K562 (cell line): ENCODE measurements at regions not wholly inside any gene's neighbourhood (a gene's known extent, or its start where the extent isn't known, plus 50 kb on each side); places are given as distances from the start of the nearest gene placed in this dataset.

Source experiments
- ATAC-seq: fragments of 200-7000 bp; cut with Tn5 transposase; 3 replicates; pipeline ENCODE4 v1.9.1; 2020; ENCODE audit warnings: moderate library complexity
- BruUV-seq: library from RNA; stranded (reverse); fragments of 400-500 nt; replicated peaks from 2 replicates; lab custom pipeline; 2021; lab: Mats Ljungman, UMichigan
- CTCF ChIA-PET: fragments of 300-600 bp; formaldehyde crosslinking; extraction: SDS; loops from one replicate; lab custom pipeline; 2021; ENCODE audit warnings: low intra/inter-chr PET ratio; lab: Yijun Ruan, JAX
- POLR2A ChIA-PET: fragments of 300-600, 350-650 bp; sonication (Branson Sonifier 250); formaldehyde crosslinking; extraction: SDS; loops from one replicate; lab custom pipeline; 2021; ENCODE audit warnings: antibody characterized with exemption, inconsistent platforms; lab: Yijun Ruan, JAX
- DNase-seq, 4 experiments: peaks; one replicate each; pipeline versions ENCODE4 v3.0.0 to v3.0.0-alpha.2; 2011 to 2018; ENCODE audit warnings: low spot score in 3 of 4, mixed read lengths in 3 of 4; ENCODE audit errors: extremely low read depth in 1 of 4
- FAIRE-seq: peaks from 2 replicates; lab custom pipeline; 2011; peaks lifted over from hg19 to GRCh38; lab: Jason Lieb, UNC
- H2AFZ ChIP-seq: 2 replicates; pipeline ENCODE4 v1.6.0; 2011; ENCODE audit warnings: low read depth, low read length, control low read depth, inconsistent platforms
- H3K27ac ChIP-seq: fragments of 200-600 bp; 3 replicates; pipeline ENCODE4 v1.8.0; 2011; ENCODE audit warnings: low read depth, mild to moderate bottlenecking, control low read depth, inconsistent platforms, low read length, moderate library complexity, mixed read lengths; ENCODE audit errors: extremely low read depth
- H3K27me3 ChIP-seq, 2 experiments: fragments of 300-600 bp in 1 of 2; 2 replicates in 1 of 2; 3 replicates in 1 of 2; pipeline versions ENCODE4 v1.6.0 to v1.8.0; 2011; ENCODE audit warnings: inconsistent platforms in 2 of 2, low read length in 2 of 2, mild to moderate bottlenecking in 1 of 2, mixed read lengths in 1 of 2, moderate library complexity in 1 of 2; ENCODE audit not compliant: control insufficient read depth in 2 of 2, insufficient read depth in 2 of 2
- H3K36me3 ChIP-seq: fragments of 300-600 bp; 3 replicates; pipeline ENCODE4 v1.8.0; 2011; ENCODE audit warnings: mild to moderate bottlenecking, low read length, inconsistent platforms; ENCODE audit not compliant: control insufficient read depth, insufficient read depth
- H3K4me1 ChIP-seq, 2 experiments: fragments of 200-600 bp in 1 of 2; replicated peaks in 1 of 2; 2 replicates in 1 of 2; 3 replicates in 1 of 2; pipeline versions ENCODE4 v1.5.1 to v1.8.0; 2011; ENCODE audit warnings: inconsistent platforms in 2 of 2, low read length in 2 of 2, mild to moderate bottlenecking in 1 of 2, mixed read lengths in 1 of 2, moderate library complexity in 1 of 2; ENCODE audit not compliant: control insufficient read depth in 2 of 2, insufficient read depth in 2 of 2
- H3K4me2 ChIP-seq: 2 replicates; pipeline ENCODE4 v1.6.1; 2011; ENCODE audit warnings: low read length, control low read depth, inconsistent platforms, mixed read lengths; ENCODE audit not compliant: insufficient read depth
- H3K4me3 ChIP-seq: fragments of 200-600 bp; sonication (generic), shearing (Covaris generic); 2 replicates; pipeline ENCODE4 v1.5.1; 2016; ENCODE audit warnings: control low read depth, inconsistent platforms
- H3K79me2 ChIP-seq: fragments of 200-600 bp; 3 replicates; pipeline ENCODE4 v1.8.0; 2011; ENCODE audit warnings: low read length, inconsistent platforms; ENCODE audit not compliant: control insufficient read depth, insufficient read depth
- H3K9ac ChIP-seq, 2 experiments: 2 replicates each; pipeline versions ENCODE4 v1.6.0 to v1.6.1; 2011; ENCODE audit warnings: low read depth in 2 of 2, low read length in 2 of 2, control low read depth in 1 of 2, inconsistent platforms in 1 of 2, mild to moderate bottlenecking in 1 of 2, mixed read lengths in 1 of 2; ENCODE audit not compliant: insufficient read depth in 1 of 2
- H3K9me1 ChIP-seq: one replicate; pipeline ENCODE4 v1.6.0; 2011; ENCODE audit warnings: inconsistent platforms, mild to moderate bottlenecking, low read length, moderate library complexity; ENCODE audit not compliant: control insufficient read depth, insufficient read depth
- H3K9me3 ChIP-seq: replicated peaks from 2 replicates; pipeline ENCODE4 v1.5.1; 2011; ENCODE audit warnings: low read depth, low read length, inconsistent platforms; ENCODE audit not compliant: control insufficient read depth, insufficient read depth
- H4K20me1 ChIP-seq: replicated peaks from 2 replicates; pipeline ENCODE4 v1.6.1; 2011; ENCODE audit warnings: low read length, inconsistent platforms, mixed read lengths; ENCODE audit not compliant: control insufficient read depth, insufficient read depth
- CEBPB ChIP-seq: fragments of 450-650 bp; IDR thresholded peaks from 2 replicates; pipeline ENCODE4 v1.6.1; 2016; ENCODE audit warnings: missing genetic modification characterization, missing compliant biosample characterization
- CTBP1 ChIP-seq: fragments of 450-650 bp; IDR thresholded peaks from 2 replicates; pipeline ENCODE4 v1.6.1; 2016; ENCODE audit warnings: borderline replicate concordance
- DACH1 ChIP-seq: fragments of 450-650 bp; IDR thresholded peaks from 2 replicates; pipeline ENCODE4 v1.6.1; 2018; ENCODE audit not compliant: partially characterized antibody
- DIDO1 ChIP-seq: fragments of 450-650 bp; IDR thresholded peaks from 2 replicates; pipeline ENCODE4 v1.6.1; 2016; ENCODE audit warnings: low read depth, missing biosample characterization, missing genetic modification characterization
- FOS ChIP-seq: IDR thresholded peaks from 3 replicates; pipeline ENCODE4 v1.6.1; 2011; ENCODE audit not compliant: insufficient read length; ENCODE audit errors: extremely low read depth
- JUN ChIP-seq, 2 experiments: sonication (generic) in 1 of 2; formaldehyde crosslinking in 1 of 2; IDR thresholded peaks; 2 replicates each; pipeline versions ENCODE4 v1.6.1 to v1.8.0; 2012 to 2022; ENCODE audit warnings: borderline replicate concordance in 2 of 2, mild to moderate bottlenecking in 2 of 2, improper control_type of control experiment in 1 of 2, low read depth in 1 of 2, low read length in 1 of 2, missing genetic modification reagents in 1 of 2
- MYC ChIP-seq, 2 experiments: fragments of 250-450 bp in 1 of 2; sonication (Bioruptor Pico) in 1 of 2; IDR thresholded peaks; 2 replicates each; pipeline versions ENCODE4 v1.5.1 to v1.6.1; 2012 to 2021; ENCODE audit warnings: low read depth in 2 of 2, borderline replicate concordance in 1 of 2, improper control_type of control experiment in 1 of 2, low read length in 1 of 2, mild to moderate bottlenecking in 1 of 2, moderate library complexity in 1 of 2
- SIRT6 ChIP-seq: IDR thresholded peaks from one replicate; pipeline ENCODE4 v1.6.1; 2012; ENCODE audit warnings: low read depth, mild to moderate bottlenecking, control low read depth, inconsistent platforms, low read length, moderate library complexity
- SRSF3 ChIP-seq: fragments of 200-400 bp; formaldehyde crosslinking; IDR thresholded peaks from 2 replicates; pipeline ENCODE4 v1.6.1; 2016; ENCODE audit warnings: mild to moderate bottlenecking, low read length, moderate library complexity; ENCODE audit not compliant: insufficient read depth
- STAT5B ChIP-seq: fragments of 250-450 bp; sonication (Bioruptor Pico); IDR thresholded peaks from 2 replicates; pipeline ENCODE4 v1.8.0; 2021; ENCODE audit warnings: mild to moderate bottlenecking, inconsistent platforms
- ZNF217 ChIP-seq: sonication (generic); formaldehyde crosslinking; IDR thresholded peaks from 2 replicates; pipeline ENCODE4 v1.8.0; 2022; ENCODE audit warnings: mild to moderate bottlenecking, missing genetic modification reagents
- ZNF696 ChIP-seq: fragments of 250-450 bp; sonication (Bioruptor Pico); conservative IDR thresholded peaks from 2 replicates; pipeline ENCODE4 v1.4.0; 2020; ENCODE audit warnings: mild to moderate bottlenecking, moderate library complexity
- ZNF764 ChIP-seq: fragments of 250-450 bp; sonication (Bioruptor Pico); IDR thresholded peaks from 2 replicates; pipeline ENCODE4 v1.4.0; 2020; ENCODE audit warnings: low read depth, mild to moderate bottlenecking, moderate library complexity
- WGBS: fragments of 100-300 bp; shearing (Covaris generic); methylation state at CpG from one replicate; pipeline ENCODE4 v1.1.6; 2016; ENCODE audit warnings: low coverage, mixed read lengths; ENCODE audit not compliant: insufficient coverage; ENCODE audit errors: missing lambda C conversion rate; 5-methylcytosine and 5-hydroxymethylcytosine counted together
- in situ Hi-C: fragments of 300-500 bp; cut with MboI; formaldehyde crosslinking; loops from 4 replicates; pipeline ENCODE4 v1.15.0; 2018; ENCODE audit warnings: inconsistent platforms, mixed read lengths
- intact Hi-C: fragments of 100-400 bp; cut with micrococcal nuclease; formaldehyde crosslinking; loops from 2 replicates; pipeline ENCODE4 v1.14.2; 2022
- TF ChIP-seq, protein P1 (sequence below), 2 experiments: IDR thresholded peaks; 2 replicates each; pipeline ENCODE4 v1.6.1; 2011; ENCODE audit warnings: borderline replicate concordance in 1 of 2, control low read depth in 1 of 2, low read depth in 1 of 2, low read length in 1 of 2, mild to moderate bottlenecking in 1 of 2, mixed read lengths in 1 of 2, moderate library complexity in 1 of 2; ENCODE audit not compliant: insufficient read depth in 1 of 2, insufficient read length in 1 of 2, poor library complexity in 1 of 2, severe bottlenecking in 1 of 2; ENCODE audit errors: extremely low read depth in 1 of 2

- intact Hi-C loops (no loop called here), in situ Hi-C loops (no loop called here)
- Histone ChIP-seq H3K36me3 (no peaks in the 10 kb centered on the region), H3K27me3 (no peaks in the 10 kb centered on the region), H3K9me3 (no peaks in the 10 kb centered on the region), H3K4me2 (no peak overlapping the region), H2AFZ (no peak overlapping the region), H4K20me1 (no peaks in the 10 kb centered on the region), H3K79me2 (no peaks in the 10 kb centered on the region), H3K4me1 (no peaks in the 10 kb centered on the region), H3K4me3 (no peak overlapping the region), H3K9me1 (no peaks in the 10 kb centered on the region), H3K9ac (no peak overlapping the region), H3K27ac (no peak overlapping the region)
- ChIA-PET POLR2A (interaction anchor here (0.9 kb wide), 1 partner anchor 30 kb away, joined by 3 read pairs; no protein-coding TSS in a partner anchor), CTCF (no interaction called here)
- FAIRE-seq: no peak
- BruUV-seq: no TSS peak
- TF ChIP-seq CEBPB (tag) (peak; percentile 39), FOS (no peak)
- no peak for DNase-seq
- no peak for ATAC-seq
- 3% methylated on average over 5 of the region's 5 CpGs for WGBS
Measured at GRCh38 chr6:79802657-79803300, 144.6 kb downstream of the ELOVL4 start.

GRCh38 chr6:79801362-79801761 is 146.0 kb downstream of the ELOVL4 start:
- H3K4me3 ChIP-seq: no peak overlapping the region
- ATAC-seq: no peak
- H3K9me1 ChIP-seq: no peaks in the 10 kb centered on the region
- no peaks in the 10 kb centered on the region for H3K36me3 ChIP-seq
- peaks cover 0 to 4% of the 10 kb centered on the region in 2 experiments; a peak in 2 of 5 replicates for H3K4me1 ChIP-seq
- no peak overlapping the region for H3K9ac ChIP-seq
- no peaks in the 10 kb centered on the region for H4K20me1 ChIP-seq
- BruUV-seq: no TSS peak
- DNase-seq: no peak
- no peaks in the 10 kb centered on the region for H3K9me3 ChIP-seq
- no peak for FAIRE-seq
- H3K27ac ChIP-seq: no peak overlapping the region
- CTCF ChIA-PET: no interaction called here
- H3K79me2 ChIP-seq: no peaks in the 10 kb centered on the region
- no peak overlapping the region for H3K4me2 ChIP-seq
- POLR2A ChIA-PET: interaction anchor here (0.6 to 1.3 kb wide), 2 partner anchors 10 to 735 kb away, joined by 3 to 4 read pairs; no protein-coding TSS in a partner anchor
- H3K27me3 ChIP-seq: no peaks in the 10 kb centered on the region
- in situ Hi-C loops (no loop called here), intact Hi-C loops (no loop called here)
- no peak overlapping the region for H2AFZ ChIP-seq
- TF ChIP-seq SIRT6 (no peak), CTBP1 (no peak), STAT5B (CRISPR knock-in tag) (no peak), ZNF696 (CRISPR knock-in tag) (no peak), MYC (IDR thresholded peaks at IDR 0.05; ENCODE audit: low read depth, low read length) (no peak), MYC (CRISPR knock-in tag; IDR thresholded peaks at IDR 0.05; ENCODE audit: borderline replicate concordance, low read depth) (no peak), DACH1 (no peak), JUN (IDR thresholded peaks at IDR 0.05; ENCODE audit: borderline replicate concordance, low read depth, low read length) (no peak), JUN (CRISPR knock-in tag; IDR thresholded peaks at IDR 0.05; ENCODE audit: borderline replicate concordance) (no peak), DIDO1 (no peak), ZNF217 (CRISPR knock-in tag) (no peak), SRSF3 (no peak), ZNF764 (CRISPR knock-in tag) (no peak)
- TF ChIP-seq, protein P1, sequence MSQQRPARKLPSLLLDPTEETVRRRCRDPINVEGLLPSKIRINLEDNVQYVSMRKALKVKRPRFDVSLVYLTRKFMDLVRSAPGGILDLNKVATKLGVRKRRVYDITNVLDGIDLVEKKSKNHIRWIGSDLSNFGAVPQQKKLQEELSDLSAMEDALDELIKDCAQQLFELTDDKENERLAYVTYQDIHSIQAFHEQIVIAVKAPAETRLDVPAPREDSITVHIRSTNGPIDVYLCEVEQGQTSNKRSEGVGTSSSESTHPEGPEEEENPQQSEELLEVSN (IDR thresholded peaks at IDR 0.05; ENCODE audit: borderline replicate concordance in 1 of 2, extremely low read depth in 1 of 2, insufficient read depth in 1 of 2, insufficient read length in 1 of 2, low read depth in 1 of 2, low read length in 1 of 2, poor library complexity in 1 of 2, severe bottlenecking in 1 of 2): no peak
